GM21737 (cell line): ENCODE measurements at regions not wholly inside any gene's neighbourhood (a gene's known extent, or its start where the extent isn't known, plus 50 kb on each side); places are given as distances from the start of the nearest gene placed in this dataset.
"Not testable (repeated sequence)": the region's sequence is repeated elsewhere in the genome, so short reads cannot be mapped to it uniquely, and the experiment has no call there.

Experiments
- ATAC-seq: cut with Tn5 transposase; IDR thresholded peaks from one replicate; pipeline ENCODE4 v1.9.1; 2021; ENCODE audit warnings: mild to moderate bottlenecking, moderate library complexity; ENCODE audit not compliant: unreplicated experiment

DNA sequence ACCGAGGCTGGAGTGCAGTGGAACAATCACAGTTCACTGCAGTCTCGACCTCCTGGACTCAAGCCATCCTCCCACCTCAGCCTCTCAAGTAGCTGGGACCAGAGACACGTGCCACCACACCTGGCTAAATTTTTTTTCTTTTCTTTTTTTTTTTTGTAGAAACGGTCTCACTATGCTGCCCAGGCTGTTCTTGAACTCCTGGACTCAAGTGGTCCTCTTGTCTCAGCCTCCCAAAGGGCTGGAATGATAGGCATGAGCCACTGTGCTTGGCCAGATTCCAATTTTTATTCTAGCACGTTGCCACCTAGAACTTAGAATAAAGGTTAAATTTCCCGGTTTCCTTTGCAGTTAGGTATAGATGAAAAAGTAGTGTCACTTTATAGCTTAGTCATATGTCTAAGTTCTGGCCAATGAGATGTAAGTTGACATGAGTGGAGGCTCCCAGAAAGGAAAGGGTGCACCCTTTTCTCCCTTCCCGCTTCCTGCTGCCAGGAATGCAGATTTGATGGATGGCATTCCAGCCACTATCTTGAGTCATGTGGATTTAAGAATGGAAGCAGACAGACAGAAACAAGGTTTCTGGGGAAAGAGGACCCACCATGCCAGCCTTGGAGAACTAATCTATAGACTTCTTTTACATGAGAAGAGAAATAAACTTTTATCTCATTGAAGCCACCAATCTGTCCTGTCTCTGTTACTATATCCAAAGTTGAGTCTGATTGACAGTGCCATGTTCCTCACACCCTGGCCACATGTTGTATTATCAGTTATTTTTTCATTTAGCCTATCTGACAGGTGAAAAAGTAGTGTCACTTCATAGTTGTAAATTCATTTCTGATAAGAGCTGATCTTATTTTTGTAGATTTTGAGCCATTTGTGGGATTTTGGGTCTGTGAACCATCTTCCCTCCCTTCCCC lies 60.6 kb upstream of the NCOA3 start:
- ATAC-seq, result no peak

DNA sequence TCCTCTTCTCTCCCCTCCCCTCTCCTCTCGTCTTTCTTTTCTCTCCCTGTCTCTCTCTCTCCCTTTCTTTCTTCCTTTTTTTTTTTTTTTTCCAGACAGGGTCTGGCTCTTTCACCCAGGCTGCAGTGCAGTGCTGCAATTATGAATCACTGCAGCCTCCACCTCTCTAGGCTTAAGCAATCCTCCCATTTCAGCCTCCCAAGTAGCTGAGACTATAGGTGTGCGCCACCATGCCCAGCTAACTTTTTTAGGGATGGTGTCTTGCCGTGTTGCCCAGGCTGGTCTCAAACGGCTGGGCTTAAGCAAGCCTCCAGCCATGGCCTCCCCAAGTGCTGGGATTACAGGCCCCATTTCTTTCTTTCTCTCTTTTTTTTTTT lies 59.9 kb upstream of the NCOA3 start:
- no peak for ATAC-seq

- ATAC-seq, result not testable (repeated sequence)
These were observed 58.6 kb upstream of the NCOA3 start for GRCh38 chr20:47443060-47443459.

DNA sequence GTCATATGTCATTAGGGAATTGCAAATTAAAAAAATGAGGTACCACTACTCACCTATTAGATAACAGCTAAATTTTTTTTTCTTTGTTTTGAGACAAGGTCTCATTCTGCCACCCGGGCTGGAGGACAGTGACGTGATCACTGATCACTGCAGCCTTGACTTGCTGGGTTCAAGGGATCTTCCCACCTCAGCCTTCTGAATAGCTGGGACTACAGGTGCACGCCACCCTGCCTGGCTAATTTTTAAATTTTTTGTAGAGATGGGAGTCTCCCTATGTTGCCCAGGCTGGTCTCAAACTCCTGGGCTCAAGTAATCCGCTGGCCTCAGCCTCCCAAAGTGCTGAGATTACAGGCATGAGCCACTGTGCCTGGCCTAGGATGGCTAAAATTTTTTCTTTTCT lies 57.1 kb upstream of the NCOA3 start:
- no peak for ATAC-seq

- no peak for ATAC-seq
These were observed 56.4 kb upstream of the NCOA3 start for GRCh38 chr20:47445291-47445690.

DNA sequence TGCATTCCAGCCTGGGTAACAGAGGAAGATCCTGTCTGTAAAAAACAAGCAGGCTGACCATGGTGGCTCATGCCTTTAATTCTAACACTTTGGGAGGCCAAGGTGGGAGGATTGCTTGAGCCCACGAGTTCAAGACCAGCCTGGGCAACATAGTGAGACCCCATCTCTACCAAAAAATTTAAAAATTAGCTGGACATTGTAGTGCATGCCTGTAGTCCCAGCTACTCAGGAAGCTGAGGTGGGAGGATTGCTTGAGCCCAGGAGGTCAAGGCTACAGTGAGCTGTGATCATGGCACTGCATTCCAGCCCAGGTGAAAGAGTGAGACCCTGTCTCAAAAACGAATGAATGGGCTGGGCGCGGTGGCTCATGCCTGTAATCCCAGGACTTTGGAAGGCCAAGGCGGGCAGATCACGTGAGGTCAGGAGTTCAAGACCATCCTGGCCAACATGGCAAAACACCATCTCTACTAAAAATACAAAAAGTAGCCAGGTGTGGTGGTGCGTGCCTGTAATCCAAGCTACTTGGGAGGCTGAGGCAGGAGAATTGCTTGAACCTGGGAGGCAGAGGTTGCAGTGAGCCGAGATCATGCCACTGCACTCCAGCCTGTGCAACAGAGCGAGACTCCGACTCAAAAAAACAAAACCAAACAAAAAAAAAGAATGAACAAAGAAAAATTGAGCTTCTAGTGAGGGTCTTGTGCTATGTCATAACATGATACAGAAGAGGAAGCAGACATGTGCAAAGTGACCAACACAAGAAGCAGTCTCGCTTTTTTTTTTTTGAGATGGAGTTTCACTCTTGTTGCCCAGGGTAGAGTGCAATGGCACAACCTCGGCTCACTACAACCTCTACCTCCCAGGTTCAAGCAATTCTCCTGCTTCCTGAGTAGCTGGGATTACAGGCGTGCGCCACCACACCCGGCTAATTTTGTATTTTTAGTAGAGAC lies 54.1 kb upstream of the NCOA3 start:
- ATAC-seq, result not testable (repeated sequence)

DNA sequence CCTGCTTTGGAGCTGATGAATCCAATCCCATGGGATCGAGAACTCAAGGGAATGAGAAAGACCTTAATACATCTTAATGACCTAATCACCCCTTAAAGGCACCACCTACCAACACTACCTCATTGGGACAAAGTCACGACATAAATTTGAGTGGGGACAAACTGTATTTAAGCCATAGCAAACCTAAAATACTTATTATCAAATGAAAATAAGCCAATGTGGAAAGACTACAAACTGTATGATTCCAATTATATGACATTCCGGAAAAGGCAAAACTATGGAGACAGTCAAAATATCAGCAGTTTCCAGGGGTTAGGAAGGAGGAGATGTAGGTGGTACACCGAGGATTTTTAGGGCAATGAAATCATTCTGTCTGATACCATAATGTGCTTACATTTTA lies 53.3 kb upstream of the NCOA3 start:
- no peak for ATAC-seq

GRCh38 chr20:47451602-47451904 lies 50.1 kb upstream of the NCOA3 start:
- no peak for ATAC-seq
